Osteoblast (primary cell): ENCODE measurements at regions not wholly inside any gene's neighbourhood (a gene's known extent, or its start where the extent isn't known, plus 50 kb on each side); places are given as distances from the start of the nearest gene placed in this dataset.
A peak's percentile ranks its signal among the peaks of the same experiment; 100 is the strongest.

ENCODE experiments used
- DNase-seq: peaks from one replicate; pipeline ENCODE4 v3.0.0; 2011; ENCODE audit warnings: low spot score, mixed read lengths; ENCODE audit not compliant: insufficient read length; ENCODE audit errors: missing footprints
- H2AFZ ChIP-seq: 2 replicates; pipeline ENCODE4 v1.6.0; 2011; ENCODE audit warnings: mild to moderate bottlenecking, low read length
- H3K27ac ChIP-seq: 2 replicates; pipeline ENCODE4 v1.5.1; 2011; ENCODE audit warnings: mild to moderate bottlenecking, low read depth, low read length, moderate library complexity
- H3K27me3 ChIP-seq: 2 replicates; pipeline ENCODE4 v1.6.0; 2012; ENCODE audit warnings: mild to moderate bottlenecking, control low read depth, inconsistent platforms, low read length, moderate library complexity; ENCODE audit not compliant: insufficient read depth
- H3K36me3 ChIP-seq: 2 replicates; pipeline ENCODE4 v1.5.1; 2011; ENCODE audit warnings: mild to moderate bottlenecking, low read length, control low read depth, moderate library complexity; ENCODE audit not compliant: insufficient read depth
- H3K4me1 ChIP-seq: 2 replicates; pipeline ENCODE4 v1.5.1; 2011; ENCODE audit warnings: mild to moderate bottlenecking, low read length, control low read depth, moderate library complexity; ENCODE audit not compliant: insufficient read depth
- H3K4me2 ChIP-seq: 2 replicates; pipeline ENCODE4 v1.6.0; 2011; ENCODE audit warnings: mild to moderate bottlenecking, low read length; ENCODE audit not compliant: insufficient read depth
- H3K4me3 ChIP-seq: fragments of 200-600 bp; sonication (generic); 3 replicates; pipeline ENCODE4 v1.5.1; 2012; ENCODE audit warnings: mild to moderate bottlenecking, low read length, inconsistent platforms; ENCODE audit not compliant: insufficient read depth
- H3K79me2 ChIP-seq: 2 replicates; pipeline ENCODE4 v1.6.0; 2012; ENCODE audit warnings: mild to moderate bottlenecking, low read length, control low read depth, inconsistent platforms; ENCODE audit not compliant: insufficient read depth
- H3K9me3 ChIP-seq: 2 replicates; pipeline ENCODE4 v1.5.1; 2011; ENCODE audit warnings: low read depth, low read length, control low read depth
- H4K20me1 ChIP-seq: 2 replicates; pipeline ENCODE4 v1.6.0; 2012; ENCODE audit warnings: mild to moderate bottlenecking, low read length, control low read depth; ENCODE audit not compliant: insufficient read depth
- TF ChIP-seq, protein P1 (sequence below): IDR thresholded peaks from 2 replicates; pipeline ENCODE4 v1.5.1; 2011; ENCODE audit warnings: mild to moderate bottlenecking, low read depth, low read length, moderate library complexity; ENCODE audit errors: extremely low read depth

DNA sequence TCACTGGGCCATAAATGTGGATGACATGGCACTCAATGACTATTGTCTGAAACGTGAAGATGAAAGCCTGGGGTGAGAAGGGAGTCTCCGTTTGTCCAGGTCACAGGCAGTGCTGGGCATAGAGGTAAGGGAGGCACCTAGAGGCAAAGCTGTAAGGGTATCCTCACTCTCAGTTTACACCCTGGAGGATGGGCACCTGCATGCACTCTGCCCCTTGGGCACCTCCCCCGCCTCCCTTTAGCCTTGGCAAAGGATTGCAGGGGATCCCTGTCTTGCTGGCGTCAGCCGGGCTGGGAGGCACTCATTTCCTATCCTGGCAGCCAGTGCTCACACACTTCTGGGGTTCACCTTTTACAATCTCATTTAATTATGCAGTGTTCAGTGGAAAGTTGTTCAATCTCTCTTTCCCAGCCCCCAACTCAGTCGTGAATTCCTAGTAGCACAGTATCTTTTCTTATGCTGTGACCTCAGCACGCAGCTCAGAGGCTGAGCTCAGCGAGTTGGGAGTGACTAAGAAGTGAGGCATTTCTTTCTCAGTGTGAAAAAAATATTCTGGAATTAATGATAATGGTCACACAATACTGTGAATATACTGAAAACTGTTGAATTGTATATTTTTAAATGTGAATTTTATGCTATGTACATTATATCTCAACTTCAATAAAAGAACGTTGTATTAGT is 866.6 kb downstream of the BRD1 start:
- TF ChIP-seq, protein P1, sequence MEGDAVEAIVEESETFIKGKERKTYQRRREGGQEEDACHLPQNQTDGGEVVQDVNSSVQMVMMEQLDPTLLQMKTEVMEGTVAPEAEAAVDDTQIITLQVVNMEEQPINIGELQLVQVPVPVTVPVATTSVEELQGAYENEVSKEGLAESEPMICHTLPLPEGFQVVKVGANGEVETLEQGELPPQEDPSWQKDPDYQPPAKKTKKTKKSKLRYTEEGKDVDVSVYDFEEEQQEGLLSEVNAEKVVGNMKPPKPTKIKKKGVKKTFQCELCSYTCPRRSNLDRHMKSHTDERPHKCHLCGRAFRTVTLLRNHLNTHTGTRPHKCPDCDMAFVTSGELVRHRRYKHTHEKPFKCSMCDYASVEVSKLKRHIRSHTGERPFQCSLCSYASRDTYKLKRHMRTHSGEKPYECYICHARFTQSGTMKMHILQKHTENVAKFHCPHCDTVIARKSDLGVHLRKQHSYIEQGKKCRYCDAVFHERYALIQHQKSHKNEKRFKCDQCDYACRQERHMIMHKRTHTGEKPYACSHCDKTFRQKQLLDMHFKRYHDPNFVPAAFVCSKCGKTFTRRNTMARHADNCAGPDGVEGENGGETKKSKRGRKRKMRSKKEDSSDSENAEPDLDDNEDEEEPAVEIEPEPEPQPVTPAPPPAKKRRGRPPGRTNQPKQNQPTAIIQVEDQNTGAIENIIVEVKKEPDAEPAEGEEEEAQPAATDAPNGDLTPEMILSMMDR, result no peak
- H3K27me3 ChIP-seq, result no peaks in the 10 kb centered on the region
- H3K79me2 ChIP-seq, result no peaks in the 10 kb centered on the region
- no peak overlapping the region for H3K4me3 ChIP-seq
- H3K4me2 ChIP-seq, result no peak overlapping the region
- H3K27ac ChIP-seq, result no peak overlapping the region
- no peaks in the 10 kb centered on the region for H3K4me1 ChIP-seq
- H3K9me3 ChIP-seq, result no peaks in the 10 kb centered on the region
- no peaks in the 10 kb centered on the region for H3K36me3 ChIP-seq
- H4K20me1 ChIP-seq, result no peaks in the 10 kb centered on the region
- peak; percentile 63 for DNase-seq
- H2AFZ ChIP-seq, result no peak overlapping the region

DNA sequence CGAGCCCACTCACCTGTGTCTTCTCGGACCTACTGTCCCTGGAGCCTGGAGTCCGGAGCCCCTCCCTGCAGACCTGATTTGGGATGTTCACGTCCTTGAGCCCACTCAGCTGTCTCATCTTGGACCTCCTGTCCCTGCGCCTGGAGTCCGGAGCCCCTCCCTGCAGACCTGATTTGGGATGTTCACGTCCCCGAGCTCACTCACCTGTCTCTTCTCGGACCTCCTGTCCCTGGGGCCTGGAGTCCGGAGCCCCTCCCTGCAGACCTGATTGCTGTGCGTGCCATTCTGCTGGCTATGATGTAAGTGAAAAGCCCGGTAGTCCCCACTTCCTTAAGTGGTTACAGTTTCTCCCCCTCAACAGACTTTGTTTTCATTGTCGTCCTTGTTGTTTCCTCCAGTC is 867.1 kb downstream of the BRD1 start:
- H3K4me1 ChIP-seq, result no peaks in the 10 kb centered on the region
- DNase-seq, result no peak
- no peak overlapping the region for H3K27ac ChIP-seq

DNA sequence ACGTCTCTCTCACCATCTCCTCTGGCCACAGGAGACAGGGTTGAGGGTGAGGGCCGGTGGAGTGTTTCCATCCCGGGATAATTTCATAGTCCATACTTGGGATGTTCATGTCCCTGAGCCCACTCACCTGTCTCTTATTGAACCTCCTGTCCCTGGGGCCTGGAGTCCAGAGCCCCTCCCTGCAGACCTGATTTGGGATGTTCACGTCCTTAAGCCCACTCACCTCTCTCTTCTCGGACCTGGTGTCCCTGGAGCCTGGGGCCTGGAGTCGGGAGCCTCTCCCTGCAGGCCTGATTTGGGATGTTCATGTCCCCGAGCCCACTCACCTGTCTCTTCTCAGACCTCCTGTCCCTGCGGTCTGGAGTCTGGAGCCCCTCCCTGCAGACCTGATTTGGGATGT is 868.2 kb downstream of the BRD1 start:
- no peaks in the 10 kb centered on the region for H4K20me1 ChIP-seq
- H3K4me3 ChIP-seq, result no peak overlapping the region
- no peak overlapping the region for H3K27ac ChIP-seq
- H3K79me2 ChIP-seq, result no peaks in the 10 kb centered on the region
- TF ChIP-seq, protein P1, result no peak
- H3K9me3 ChIP-seq, result no peaks in the 10 kb centered on the region
- no peaks in the 10 kb centered on the region for H3K36me3 ChIP-seq
- DNase-seq, result no peak
- H3K27me3 ChIP-seq, result no peaks in the 10 kb centered on the region
- no peak overlapping the region for H2AFZ ChIP-seq
- H3K4me1 ChIP-seq, result no peaks in the 10 kb centered on the region
- H3K4me2 ChIP-seq, result no peak overlapping the region

More for the DNA sequence above, 867.1 kb downstream of the BRD1 start:
- no peaks in the 10 kb centered on the region for H3K79me2 ChIP-seq
- TF ChIP-seq, protein P1, result no peak
- no peaks in the 10 kb centered on the region for H3K27me3 ChIP-seq
- no peaks in the 10 kb centered on the region for H4K20me1 ChIP-seq
- H3K4me3 ChIP-seq, result no peak overlapping the region
- no peak overlapping the region for H2AFZ ChIP-seq
- no peaks in the 10 kb centered on the region for H3K36me3 ChIP-seq
- H3K4me2 ChIP-seq, result no peak overlapping the region
- no peaks in the 10 kb centered on the region for H3K9me3 ChIP-seq

DNA sequence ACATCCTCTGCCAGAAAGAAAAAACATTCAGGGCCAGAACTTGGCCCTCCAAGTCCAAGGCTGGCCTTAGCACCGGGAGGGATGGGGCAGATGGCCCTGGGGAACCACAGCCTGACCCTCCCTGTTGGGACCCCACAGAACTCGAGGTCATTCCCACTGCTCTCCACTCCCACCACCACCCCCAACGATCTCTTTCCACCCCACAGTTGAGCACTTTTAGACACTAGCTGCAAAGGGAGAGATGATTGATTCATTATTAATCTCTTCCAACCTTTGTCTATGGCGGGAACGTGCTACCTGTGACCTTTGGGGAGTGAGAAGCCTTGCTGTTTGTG is 869.7 kb downstream of the BRD1 start:
- Histone ChIP-seq H3K27me3 (no peaks in the 10 kb centered on the region), H3K4me1 (no peaks in the 10 kb centered on the region), H3K27ac (no peak overlapping the region), H3K36me3 (no peaks in the 10 kb centered on the region), H3K4me2 (no peak overlapping the region), H2AFZ (no peak overlapping the region), H3K4me3 (no peak overlapping the region), H4K20me1 (no peaks in the 10 kb centered on the region), H3K9me3 (no peaks in the 10 kb centered on the region), H3K79me2 (no peaks in the 10 kb centered on the region)
- TF ChIP-seq, protein P1, result no peak
- peak; percentile 58 for DNase-seq
